MM.1S (cell line): ENCODE measurements at regions not wholly inside any gene's neighbourhood (a gene's known extent, or its start where the extent isn't known, plus 50 kb on each side); places are given as distances from the start of the nearest gene placed in this dataset.
A peak's percentile ranks its signal among the peaks of the same experiment; 100 is the strongest.

Experiments
- DNase-seq: peaks from one replicate; pipeline ENCODE4 v3.0.0-alpha.2; 2015
- H2AFZ ChIP-seq: fragments of 300-600 bp; sonication (generic); 2 replicates; pipeline ENCODE4 v1.6.0; 2016; ENCODE audit warnings: antibody characterized with exemption, low read length
- H3F3A ChIP-seq: fragments of 300-600 bp; sonication (generic); 2 replicates; pipeline ENCODE4 v1.6.1; 2016; ENCODE audit warnings: mild to moderate bottlenecking, antibody characterized with exemption, low read length, moderate library complexity, mixed read lengths; ENCODE audit not compliant: insufficient read depth
- H3K27ac ChIP-seq: fragments of 300-600 bp; sonication (generic); 2 replicates; pipeline ENCODE4 v1.5.1; 2016; ENCODE audit warnings: mild to moderate bottlenecking, low read length
- H3K27me3 ChIP-seq: fragments of 300-600 bp; sonication (generic); replicated peaks from 2 replicates; pipeline ENCODE4 v1.6.0; 2016; ENCODE audit warnings: low read length; ENCODE audit not compliant: insufficient read depth
- H3K36me3 ChIP-seq: fragments of 300-600 bp; sonication (generic); replicated peaks from 2 replicates; pipeline ENCODE4 v1.6.1; 2016; ENCODE audit warnings: mild to moderate bottlenecking, low read length, mixed read lengths; ENCODE audit not compliant: insufficient read depth
- H3K4me1 ChIP-seq: fragments of 300-600 bp; sonication (generic); 2 replicates; pipeline ENCODE4 v1.6.1; 2016; ENCODE audit warnings: low read length, mixed read lengths
- H3K4me2 ChIP-seq: fragments of 300-600 bp; sonication (generic); 2 replicates; pipeline ENCODE4 v1.6.0; 2016; ENCODE audit warnings: low read depth, low read length
- H3K4me3 ChIP-seq: fragments of 300-600 bp; sonication (generic); 2 replicates; pipeline ENCODE4 v1.5.1; 2016; ENCODE audit warnings: low read length, mixed read lengths
- H3K79me2 ChIP-seq: fragments of 300-600 bp; sonication (generic); 2 replicates; pipeline ENCODE4 v1.6.1; 2016; ENCODE audit warnings: mixed run types, low read length, mixed read lengths
- H3K9ac ChIP-seq: fragments of 300-600 bp; sonication (generic); 2 replicates; pipeline ENCODE4 v1.6.1; 2016; ENCODE audit warnings: low read length, mixed read lengths
- H3K9me2 ChIP-seq: fragments of 300-600 bp; sonication (generic); replicated peaks from 2 replicates; pipeline ENCODE4 v1.6.1; 2016; ENCODE audit warnings: mild to moderate bottlenecking, low read length, mixed read lengths; ENCODE audit not compliant: insufficient read depth
- H3K9me3 ChIP-seq: fragments of 300-600 bp; sonication (generic); replicated peaks from 2 replicates; pipeline ENCODE4 v1.6.1; 2016; ENCODE audit warnings: mild to moderate bottlenecking, low read length, mixed read lengths; ENCODE audit not compliant: insufficient read depth
- H4K20me1 ChIP-seq: fragments of 300-600 bp; sonication (generic); 2 replicates; pipeline ENCODE4 v1.6.1; 2016; ENCODE audit warnings: mild to moderate bottlenecking, low read length, moderate library complexity, mixed read lengths; ENCODE audit not compliant: insufficient read depth
- EZH2 ChIP-seq: fragments of 300-600 bp; sonication (generic); optimal IDR thresholded peaks from 2 replicates; pipeline ENCODE3; 2017; ENCODE audit warnings: low read depth, mild to moderate bottlenecking, antibody characterized with exemption, low read length, mixed read lengths
- EZH2phosphoT487 ChIP-seq: fragments of 300-600 bp; sonication (generic); IDR thresholded peaks from 2 replicates; pipeline ENCODE4 v1.6.1; 2018; ENCODE audit warnings: antibody characterized with exemption, low read length
- TF ChIP-seq, protein P1 (sequence below): fragments of 300-600 bp; sonication (generic); IDR thresholded peaks from 2 replicates; pipeline ENCODE4 v1.5.1; 2016; ENCODE audit warnings: antibody characterized with exemption, low read length, mixed read lengths

DNA sequence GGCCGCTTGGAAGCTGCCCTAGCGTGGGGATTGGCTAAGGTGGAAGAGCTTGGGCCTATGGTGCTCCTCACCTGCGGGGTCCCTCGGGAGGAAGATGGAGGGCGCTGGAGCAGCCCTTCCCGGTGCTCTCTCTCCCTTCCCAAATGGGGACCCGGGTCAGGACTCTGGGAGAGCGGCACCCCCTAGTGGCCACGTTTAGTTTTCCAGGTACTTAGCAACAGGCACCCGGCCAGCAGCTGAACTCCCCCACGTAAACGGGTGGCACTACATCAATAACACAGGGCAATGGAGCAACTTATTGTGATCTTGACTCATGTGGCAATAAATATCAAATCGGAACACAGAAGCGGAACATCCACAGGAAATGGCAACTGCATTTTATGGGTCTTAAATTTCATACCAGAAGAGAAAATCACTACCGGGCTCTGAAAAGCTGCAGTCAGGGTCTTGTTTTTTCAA lies 316.6 kb downstream of the AGTPBP1 start:
- Histone ChIP-seq H3K36me3 (no peaks in the 10 kb centered on the region), H3K4me3 (no peak overlapping the region), H3F3A (no peaks in the 10 kb centered on the region), H3K9ac (no peak overlapping the region), H4K20me1 (no peaks in the 10 kb centered on the region), H3K9me2 (no peaks in the 10 kb centered on the region), H3K9me3 (no peaks in the 10 kb centered on the region), H3K27me3 (no peaks in the 10 kb centered on the region), H3K27ac (no peak overlapping the region), H3K79me2 (no peaks in the 10 kb centered on the region), H2AFZ (peak overlapping the region; percentile 63), H3K4me1 (peaks cover 6% of the 10 kb centered on the region), H3K4me2 (peak overlapping the region; percentile 45; the same call in 1 of the 2 replicates)
- peak; percentile 51 for DNase-seq
- TF ChIP-seq, protein P1, sequence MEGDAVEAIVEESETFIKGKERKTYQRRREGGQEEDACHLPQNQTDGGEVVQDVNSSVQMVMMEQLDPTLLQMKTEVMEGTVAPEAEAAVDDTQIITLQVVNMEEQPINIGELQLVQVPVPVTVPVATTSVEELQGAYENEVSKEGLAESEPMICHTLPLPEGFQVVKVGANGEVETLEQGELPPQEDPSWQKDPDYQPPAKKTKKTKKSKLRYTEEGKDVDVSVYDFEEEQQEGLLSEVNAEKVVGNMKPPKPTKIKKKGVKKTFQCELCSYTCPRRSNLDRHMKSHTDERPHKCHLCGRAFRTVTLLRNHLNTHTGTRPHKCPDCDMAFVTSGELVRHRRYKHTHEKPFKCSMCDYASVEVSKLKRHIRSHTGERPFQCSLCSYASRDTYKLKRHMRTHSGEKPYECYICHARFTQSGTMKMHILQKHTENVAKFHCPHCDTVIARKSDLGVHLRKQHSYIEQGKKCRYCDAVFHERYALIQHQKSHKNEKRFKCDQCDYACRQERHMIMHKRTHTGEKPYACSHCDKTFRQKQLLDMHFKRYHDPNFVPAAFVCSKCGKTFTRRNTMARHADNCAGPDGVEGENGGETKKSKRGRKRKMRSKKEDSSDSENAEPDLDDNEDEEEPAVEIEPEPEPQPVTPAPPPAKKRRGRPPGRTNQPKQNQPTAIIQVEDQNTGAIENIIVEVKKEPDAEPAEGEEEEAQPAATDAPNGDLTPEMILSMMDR: peak; percentile 82
- TF ChIP-seq EZH2 (no peak), EZH2phosphoT487 (no peak)

DNA sequence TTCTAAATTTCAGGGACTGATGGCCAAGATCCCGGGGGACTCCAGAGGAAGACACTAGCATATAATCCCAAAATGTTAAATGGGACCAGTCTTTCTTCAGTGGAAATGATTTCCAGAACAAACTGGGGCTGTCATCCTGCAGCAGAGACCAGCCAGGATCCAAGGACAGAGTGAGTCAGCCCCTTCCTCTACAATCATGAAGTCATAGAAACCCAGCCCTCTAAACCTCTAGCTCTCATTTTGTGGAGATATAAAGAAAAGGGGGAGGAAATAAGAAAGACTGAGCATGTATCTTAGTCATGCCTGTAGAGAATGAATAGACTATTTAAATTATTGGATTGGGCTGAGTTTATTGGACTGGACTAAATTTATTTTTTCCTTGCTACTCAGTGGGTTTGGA lies 318.3 kb downstream of the AGTPBP1 start:
- Histone ChIP-seq H2AFZ (no peak overlapping the region), H3K79me2 (no peaks in the 10 kb centered on the region), H3K4me3 (no peak overlapping the region), H3F3A (no peaks in the 10 kb centered on the region), H3K9me2 (no peaks in the 10 kb centered on the region), H3K9ac (no peak overlapping the region), H3K36me3 (no peaks in the 10 kb centered on the region), H3K27me3 (no peaks in the 10 kb centered on the region), H3K4me1 (peaks cover 6% of the 10 kb centered on the region), H3K27ac (no peak overlapping the region), H4K20me1 (no peaks in the 10 kb centered on the region), H3K4me2 (no peak overlapping the region), H3K9me3 (no peaks in the 10 kb centered on the region)
- no peak for DNase-seq
- TF ChIP-seq, protein P1: no peak
- no peak for TF ChIP-seq EZH2
- TF ChIP-seq EZH2phosphoT487: no peak

DNA sequence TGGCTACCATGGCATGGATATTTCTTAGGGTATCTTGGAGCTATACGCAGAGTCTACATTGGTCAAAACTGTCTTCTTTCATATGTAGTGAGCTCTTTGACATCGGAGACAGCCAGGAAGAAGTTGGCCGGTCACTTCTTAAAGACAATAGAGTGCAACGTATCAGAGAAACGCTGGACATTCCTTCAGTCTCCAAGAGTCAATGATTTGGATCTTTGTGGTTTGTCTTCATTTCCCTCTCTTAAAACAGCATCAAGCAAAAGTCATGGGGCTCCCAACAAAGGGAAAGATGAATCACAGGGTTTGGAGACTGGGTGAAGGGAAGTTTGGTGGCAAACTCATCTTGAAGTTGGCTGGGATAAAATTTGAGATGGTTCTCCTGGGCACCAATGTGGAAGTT lies 320.1 kb downstream of the AGTPBP1 start:
- Histone ChIP-seq H3K4me2 (no peak overlapping the region), H3K4me1 (peaks cover 6% of the 10 kb centered on the region), H3K36me3 (no peaks in the 10 kb centered on the region), H3K9me2 (no peaks in the 10 kb centered on the region), H3K9me3 (no peaks in the 10 kb centered on the region), H2AFZ (peak overlapping the region; percentile 84; the same call in 1 of the 2 replicates), H4K20me1 (no peaks in the 10 kb centered on the region), H3K27me3 (no peaks in the 10 kb centered on the region), H3K79me2 (no peaks in the 10 kb centered on the region), H3K4me3 (no peak overlapping the region), H3K27ac (no peak overlapping the region), H3F3A (no peaks in the 10 kb centered on the region), H3K9ac (no peak overlapping the region)
- TF ChIP-seq EZH2 (no peak), EZH2phosphoT487 (no peak)
- TF ChIP-seq, protein P1: no peak
- no peak for DNase-seq
